HEK293 (cell line): ENCODE measurements at regions not wholly inside any gene's neighbourhood (a gene's known extent, or its start where the extent isn't known, plus 50 kb on each side); places are given as distances from the start of the nearest gene placed in this dataset.

Source experiments
- CTCF ChIA-PET: fragments of 350-600 bp; formaldehyde crosslinking; extraction: SDS; loops from one replicate; lab custom pipeline; 2021; ENCODE audit warnings: antibody characterized with exemption; lab: Yijun Ruan, JAX
- POLR2A ChIA-PET: fragments of 300-600 bp; formaldehyde crosslinking; extraction: SDS; loops from one replicate; lab custom pipeline; 2020; ENCODE audit warnings: antibody characterized with exemption, inconsistent platforms; lab: Yijun Ruan, JAX
- H3K27ac ChIP-seq: fragments of 200-500 bp; sonication (Bioruptor generic); 2 replicates; pipeline ENCODE4 v1.5.1; 2014; ENCODE audit warnings: low read depth, low read length, control low read depth, inconsistent platforms; ENCODE audit errors: extremely low read depth
- H3K36me3 ChIP-seq, 2 experiments: fragments of 200-500 bp in 1 of 2; sonication (Bioruptor generic) in 1 of 2; 1 replicate in 1 of 2; 2 replicates in 1 of 2; pipeline ENCODE4 v1.5.1; 2014 to 2017; ENCODE audit warnings: inconsistent platforms in 2 of 2, low read length in 2 of 2; ENCODE audit not compliant: control insufficient read depth in 2 of 2, insufficient read depth in 1 of 2
- H3K4me1 ChIP-seq: fragments of 200-500 bp; sonication (Bioruptor generic); 2 replicates; pipeline ENCODE4 v1.5.1; 2014; ENCODE audit warnings: mild to moderate bottlenecking, low read length, inconsistent platforms; ENCODE audit not compliant: control insufficient read depth, insufficient read depth
- H3K4me3 ChIP-seq: 2 replicates; pipeline ENCODE4 v1.5.1; 2011; ENCODE audit warnings: low read depth, mild to moderate bottlenecking, control low read depth, low read length, moderate library complexity
- H3K9me3 ChIP-seq: fragments of 200-500 bp; sonication (Bioruptor generic); 2 replicates; pipeline ENCODE4 v1.5.1; 2014; ENCODE audit warnings: low read depth, low read length, inconsistent platforms; ENCODE audit not compliant: control insufficient read depth, insufficient read depth
- KLF17 ChIP-seq: fragments of 450-650 bp; formaldehyde crosslinking; IDR thresholded peaks from 2 replicates; pipeline ENCODE4 v1.5.1; 2016; ENCODE audit warnings: missing biosample characterization, missing genetic modification characterization
- MZF1 ChIP-seq: fragments of 450-650 bp; formaldehyde crosslinking; IDR thresholded peaks from 2 replicates; pipeline ENCODE4 v1.5.1; 2017; ENCODE audit warnings: missing biosample characterization, missing genetic modification characterization, borderline replicate concordance
- TRIM28 ChIP-seq: IDR thresholded peaks from 2 replicates; pipeline ENCODE4 v1.6.1; 2011; ENCODE audit warnings: low read length, control low read depth, borderline replicate concordance
- TSHZ1 ChIP-seq: fragments of 450-650 bp; formaldehyde crosslinking; IDR thresholded peaks from 2 replicates; pipeline ENCODE4 v1.5.1; 2016; ENCODE audit warnings: missing biosample characterization, missing genetic modification characterization, borderline replicate concordance
- ZBTB8A ChIP-seq: fragments of 450-650 bp; formaldehyde crosslinking; IDR thresholded peaks from 2 replicates; pipeline ENCODE4 v1.5.1; 2016; ENCODE audit warnings: missing biosample characterization, missing genetic modification characterization
- ZFHX2 ChIP-seq: fragments of 450-650 bp; formaldehyde crosslinking; conservative IDR thresholded peaks from 2 replicates; pipeline ENCODE4 v1.5.1; 2016; ENCODE audit warnings: missing biosample characterization, missing genetic modification characterization
- ZNF112 ChIP-seq: fragments of 450-650 bp; formaldehyde crosslinking; IDR thresholded peaks from 2 replicates; pipeline ENCODE4 v1.5.0; 2017; ENCODE audit warnings: missing biosample characterization, missing genetic modification characterization
- ZNF146 ChIP-seq: fragments of 450-650 bp; formaldehyde crosslinking; IDR thresholded peaks from 2 replicates; pipeline ENCODE4 v1.5.1; 2016; ENCODE audit warnings: missing biosample characterization, missing genetic modification characterization
- ZNF335 ChIP-seq: fragments of 450-650 bp; formaldehyde crosslinking; conservative IDR thresholded peaks from 2 replicates; pipeline ENCODE4 v1.5.1; 2016; ENCODE audit warnings: missing biosample characterization, missing genetic modification characterization
- ZNF514 ChIP-seq: fragments of 450-650 bp; formaldehyde crosslinking; IDR thresholded peaks from 2 replicates; pipeline ENCODE4 v1.5.1; 2016; ENCODE audit warnings: missing biosample characterization, missing genetic modification characterization
- ZNF548 ChIP-seq: fragments of 450-650 bp; formaldehyde crosslinking; IDR thresholded peaks from 2 replicates; pipeline ENCODE4 v1.5.1; 2016; ENCODE audit warnings: missing biosample characterization, missing genetic modification characterization
- ZNF560 ChIP-seq: fragments of 450-650 bp; formaldehyde crosslinking; IDR thresholded peaks from 2 replicates; pipeline ENCODE4 v1.5.1; 2017; ENCODE audit warnings: missing biosample characterization, missing genetic modification characterization, borderline replicate concordance
- ZNF626 ChIP-seq: fragments of 450-650 bp; sonication (Bioruptor Pico); formaldehyde crosslinking; IDR thresholded peaks from 2 replicates; pipeline ENCODE4 v1.5.1; 2018; ENCODE audit warnings: missing biosample characterization, missing genetic modification characterization, inconsistent platforms
- ZNF701 ChIP-seq: fragments of 450-650 bp; formaldehyde crosslinking; IDR thresholded peaks from 2 replicates; pipeline ENCODE4 v1.5.1; 2016; ENCODE audit warnings: missing biosample characterization, missing genetic modification characterization
- ZSCAN18 ChIP-seq: fragments of 450-650 bp; formaldehyde crosslinking; IDR thresholded peaks from 2 replicates; pipeline ENCODE4 v1.5.1; 2016; ENCODE audit warnings: missing biosample characterization, missing genetic modification characterization
- ZSCAN30 ChIP-seq: fragments of 450-650 bp; IDR thresholded peaks from 2 replicates; pipeline ENCODE4 v1.5.1; 2018; ENCODE audit warnings: missing biosample characterization, mild to moderate bottlenecking, missing genetic modification characterization, moderate library complexity

GRCh38 chr6:170459451-170459850, 93.7 kb downstream of the PSMB1 start:
- Histone ChIP-seq H3K4me1 (no peaks in the 10 kb centered on the region), H3K27ac (no peak overlapping the region), H3K36me3 (no peaks in the 10 kb centered on the region), H3K9me3 (no peaks in the 10 kb centered on the region), H3K4me3 (no peak overlapping the region)
- ChIA-PET POLR2A (no interaction called here), CTCF (no interaction called here)
- TF ChIP-seq ZNF560: no peak
- TF ChIP-seq ZSCAN18 (tag by site-specific recombination): no peak
- no peak for TF ChIP-seq TRIM28
- no peak for TF ChIP-seq ZNF146 (tag by site-specific recombination)
- no peak for TF ChIP-seq ZNF548
- no peak for TF ChIP-seq ZNF514

- POLR2A ChIA-PET: no interaction called here
- no peak for TF ChIP-seq MZF1 (tag by site-specific recombination)
- TF ChIP-seq ZNF626 (tag by site-specific recombination): no peak
- TF ChIP-seq TSHZ1 (tag by site-specific recombination): no peak
- TF ChIP-seq ZSCAN30 (tag by site-specific recombination): no peak
- TF ChIP-seq ZFHX2: no peak
- TF ChIP-seq ZNF112: no peak
- TF ChIP-seq ZBTB8A (tag by site-specific recombination): no peak
- no peak for TF ChIP-seq KLF17 (tag by site-specific recombination)
- TF ChIP-seq ZNF548: no peak
- no peak for TF ChIP-seq ZNF701 (tag by site-specific recombination)
- no peak for TF ChIP-seq ZNF335
- TF ChIP-seq, all 188 proteins: peak for 0
- CTCF ChIA-PET: interaction anchor here (0.7 kb wide), 1 partner anchor 56 kb away, joined by 4 read pairs; no protein-coding TSS in a partner anchor
- Histone ChIP-seq H3K36me3 (no peaks in the 10 kb centered on the region), H3K9me3 (no peaks in the 10 kb centered on the region), H3K4me1 (no peaks in the 10 kb centered on the region), H3K4me3 (no peak overlapping the region), H3K27ac (no peak overlapping the region)
These were observed 96.0 kb downstream of the PSMB1 start for GRCh38 chr6:170456886-170457698.
